MM.1S (cell line): ENCODE measurements at regions not wholly inside any gene's neighbourhood (a gene's known extent, or its start where the extent isn't known, plus 50 kb on each side); places are given as distances from the start of the nearest gene placed in this dataset.

Source experiments
- DNase-seq: peaks from one replicate; pipeline ENCODE4 v3.0.0-alpha.2; 2015
- H2AFZ ChIP-seq: fragments of 300-600 bp; sonication (generic); 2 replicates; pipeline ENCODE4 v1.6.0; 2016; ENCODE audit warnings: antibody characterized with exemption, low read length
- H3F3A ChIP-seq: fragments of 300-600 bp; sonication (generic); 2 replicates; pipeline ENCODE4 v1.6.1; 2016; ENCODE audit warnings: mild to moderate bottlenecking, antibody characterized with exemption, low read length, moderate library complexity, mixed read lengths; ENCODE audit not compliant: insufficient read depth
- H3K27ac ChIP-seq: fragments of 300-600 bp; sonication (generic); 2 replicates; pipeline ENCODE4 v1.5.1; 2016; ENCODE audit warnings: mild to moderate bottlenecking, low read length
- H3K27me3 ChIP-seq: fragments of 300-600 bp; sonication (generic); replicated peaks from 2 replicates; pipeline ENCODE4 v1.6.0; 2016; ENCODE audit warnings: low read length; ENCODE audit not compliant: insufficient read depth
- H3K36me3 ChIP-seq: fragments of 300-600 bp; sonication (generic); replicated peaks from 2 replicates; pipeline ENCODE4 v1.6.1; 2016; ENCODE audit warnings: mild to moderate bottlenecking, low read length, mixed read lengths; ENCODE audit not compliant: insufficient read depth
- H3K4me1 ChIP-seq: fragments of 300-600 bp; sonication (generic); 2 replicates; pipeline ENCODE4 v1.6.1; 2016; ENCODE audit warnings: low read length, mixed read lengths
- H3K4me2 ChIP-seq: fragments of 300-600 bp; sonication (generic); 2 replicates; pipeline ENCODE4 v1.6.0; 2016; ENCODE audit warnings: low read depth, low read length
- H3K4me3 ChIP-seq: fragments of 300-600 bp; sonication (generic); 2 replicates; pipeline ENCODE4 v1.5.1; 2016; ENCODE audit warnings: low read length, mixed read lengths
- H3K79me2 ChIP-seq: fragments of 300-600 bp; sonication (generic); 2 replicates; pipeline ENCODE4 v1.6.1; 2016; ENCODE audit warnings: mixed run types, low read length, mixed read lengths
- H3K9ac ChIP-seq: fragments of 300-600 bp; sonication (generic); 2 replicates; pipeline ENCODE4 v1.6.1; 2016; ENCODE audit warnings: low read length, mixed read lengths
- H3K9me2 ChIP-seq: fragments of 300-600 bp; sonication (generic); replicated peaks from 2 replicates; pipeline ENCODE4 v1.6.1; 2016; ENCODE audit warnings: mild to moderate bottlenecking, low read length, mixed read lengths; ENCODE audit not compliant: insufficient read depth
- H3K9me3 ChIP-seq: fragments of 300-600 bp; sonication (generic); replicated peaks from 2 replicates; pipeline ENCODE4 v1.6.1; 2016; ENCODE audit warnings: mild to moderate bottlenecking, low read length, mixed read lengths; ENCODE audit not compliant: insufficient read depth
- H4K20me1 ChIP-seq: fragments of 300-600 bp; sonication (generic); 2 replicates; pipeline ENCODE4 v1.6.1; 2016; ENCODE audit warnings: mild to moderate bottlenecking, low read length, moderate library complexity, mixed read lengths; ENCODE audit not compliant: insufficient read depth
- EZH2 ChIP-seq: fragments of 300-600 bp; sonication (generic); optimal IDR thresholded peaks from 2 replicates; pipeline ENCODE3; 2017; ENCODE audit warnings: low read depth, mild to moderate bottlenecking, antibody characterized with exemption, low read length, mixed read lengths
- EZH2phosphoT487 ChIP-seq: fragments of 300-600 bp; sonication (generic); IDR thresholded peaks from 2 replicates; pipeline ENCODE4 v1.6.1; 2018; ENCODE audit warnings: antibody characterized with exemption, low read length
- TF ChIP-seq, protein P1 (sequence below): fragments of 300-600 bp; sonication (generic); IDR thresholded peaks from 2 replicates; pipeline ENCODE4 v1.5.1; 2016; ENCODE audit warnings: antibody characterized with exemption, low read length, mixed read lengths

DNA sequence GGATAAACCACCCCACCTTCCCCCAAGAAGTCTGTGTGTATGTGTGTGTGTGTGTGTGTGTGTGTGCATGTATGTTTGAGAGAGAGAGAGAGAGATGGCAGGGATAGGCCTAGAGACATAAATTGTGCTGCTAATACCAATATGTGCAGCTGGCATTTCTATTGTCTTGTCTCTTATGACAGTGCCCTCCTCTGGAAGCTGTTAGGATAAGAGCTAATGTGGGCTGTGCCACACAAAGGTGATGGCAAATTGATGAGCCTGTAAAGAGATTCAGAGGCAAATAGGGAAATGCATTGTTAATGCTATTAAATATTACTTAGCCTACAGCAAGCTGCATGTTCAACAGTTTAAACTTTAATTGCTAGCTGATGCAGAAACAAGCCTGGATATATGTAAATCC, 332.0 kb downstream of the NKX6-1 start:
- no peaks in the 10 kb centered on the region for H4K20me1 ChIP-seq
- H3K9me2 ChIP-seq, result no peaks in the 10 kb centered on the region
- no peaks in the 10 kb centered on the region for H3K9me3 ChIP-seq
- H3K4me2 ChIP-seq, result no peak overlapping the region
- no peaks in the 10 kb centered on the region for H3K79me2 ChIP-seq
- no peak overlapping the region for H3K4me3 ChIP-seq
- no peaks in the 10 kb centered on the region for H3F3A ChIP-seq
- no peaks in the 10 kb centered on the region for H3K4me1 ChIP-seq
- no peak overlapping the region for H3K27ac ChIP-seq
- H3K27me3 ChIP-seq, result no peaks in the 10 kb centered on the region
- DNase-seq, result no peak
- H2AFZ ChIP-seq, result no peak overlapping the region
- TF ChIP-seq EZH2phosphoT487 (no peak), EZH2 (no peak)
- TF ChIP-seq, protein P1, sequence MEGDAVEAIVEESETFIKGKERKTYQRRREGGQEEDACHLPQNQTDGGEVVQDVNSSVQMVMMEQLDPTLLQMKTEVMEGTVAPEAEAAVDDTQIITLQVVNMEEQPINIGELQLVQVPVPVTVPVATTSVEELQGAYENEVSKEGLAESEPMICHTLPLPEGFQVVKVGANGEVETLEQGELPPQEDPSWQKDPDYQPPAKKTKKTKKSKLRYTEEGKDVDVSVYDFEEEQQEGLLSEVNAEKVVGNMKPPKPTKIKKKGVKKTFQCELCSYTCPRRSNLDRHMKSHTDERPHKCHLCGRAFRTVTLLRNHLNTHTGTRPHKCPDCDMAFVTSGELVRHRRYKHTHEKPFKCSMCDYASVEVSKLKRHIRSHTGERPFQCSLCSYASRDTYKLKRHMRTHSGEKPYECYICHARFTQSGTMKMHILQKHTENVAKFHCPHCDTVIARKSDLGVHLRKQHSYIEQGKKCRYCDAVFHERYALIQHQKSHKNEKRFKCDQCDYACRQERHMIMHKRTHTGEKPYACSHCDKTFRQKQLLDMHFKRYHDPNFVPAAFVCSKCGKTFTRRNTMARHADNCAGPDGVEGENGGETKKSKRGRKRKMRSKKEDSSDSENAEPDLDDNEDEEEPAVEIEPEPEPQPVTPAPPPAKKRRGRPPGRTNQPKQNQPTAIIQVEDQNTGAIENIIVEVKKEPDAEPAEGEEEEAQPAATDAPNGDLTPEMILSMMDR, result no peak
- H3K36me3 ChIP-seq, result no peaks in the 10 kb centered on the region
- no peak overlapping the region for H3K9ac ChIP-seq

DNA sequence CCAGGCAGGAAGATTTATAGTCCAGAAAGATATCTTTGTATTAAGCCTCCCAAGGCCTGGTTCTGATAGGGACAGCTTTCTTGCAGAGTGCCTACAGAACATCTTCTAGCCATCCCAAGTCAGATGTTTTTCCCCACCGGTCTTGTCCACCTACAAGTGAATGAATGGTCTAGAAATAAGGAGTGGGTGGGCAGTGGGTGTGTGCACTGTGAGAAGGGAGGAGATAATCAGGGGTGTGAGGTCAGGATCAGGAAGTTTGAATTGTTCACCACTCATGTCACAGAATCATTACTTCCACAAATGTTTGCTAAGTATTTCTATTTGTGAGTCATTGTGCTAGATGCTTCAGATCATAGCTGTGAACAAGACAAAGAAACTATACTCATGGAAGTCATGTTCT, 332.6 kb downstream of the NKX6-1 start:
- Histone ChIP-seq H3K27me3 (no peaks in the 10 kb centered on the region), H3K4me3 (no peak overlapping the region), H3K4me1 (no peaks in the 10 kb centered on the region), H2AFZ (no peak overlapping the region), H3K4me2 (no peak overlapping the region), H3K79me2 (no peaks in the 10 kb centered on the region), H3K27ac (no peak overlapping the region), H4K20me1 (no peaks in the 10 kb centered on the region), H3K9me3 (no peaks in the 10 kb centered on the region), H3K9me2 (no peaks in the 10 kb centered on the region), H3K9ac (no peak overlapping the region), H3F3A (no peaks in the 10 kb centered on the region), H3K36me3 (no peaks in the 10 kb centered on the region)
- no peak for DNase-seq
- TF ChIP-seq EZH2phosphoT487 (no peak), EZH2 (no peak)
- TF ChIP-seq, protein P1, result no peak

DNA sequence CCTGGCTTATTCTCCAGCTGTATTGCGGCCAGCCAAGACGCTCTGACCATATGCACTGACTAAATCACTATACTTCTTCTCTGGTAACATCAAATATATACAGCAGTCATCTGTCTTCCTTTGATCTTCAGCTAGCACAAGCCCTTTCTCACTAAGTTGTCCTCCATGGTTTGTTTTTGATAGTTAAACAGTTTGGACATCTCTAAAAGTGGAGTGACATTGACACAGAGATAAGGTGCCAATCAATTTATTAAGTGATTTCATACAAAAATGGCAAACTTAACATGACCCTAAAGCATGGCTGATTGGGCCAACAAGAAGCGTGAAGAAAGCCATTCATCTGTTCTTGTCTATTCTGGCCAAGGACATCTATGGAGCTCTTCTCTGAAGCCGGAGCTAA, 334.9 kb downstream of the NKX6-1 start:
- Histone ChIP-seq H3K9me3 (no peaks in the 10 kb centered on the region), H3K9me2 (no peaks in the 10 kb centered on the region), H3K9ac (no peak overlapping the region), H3K27ac (no peak overlapping the region), H3K79me2 (no peaks in the 10 kb centered on the region), H3K4me2 (no peak overlapping the region), H3F3A (no peaks in the 10 kb centered on the region), H3K4me1 (no peaks in the 10 kb centered on the region), H3K36me3 (no peaks in the 10 kb centered on the region), H2AFZ (no peak overlapping the region), H4K20me1 (no peaks in the 10 kb centered on the region), H3K27me3 (no peaks in the 10 kb centered on the region), H3K4me3 (no peak overlapping the region)
- no peak for DNase-seq
- TF ChIP-seq EZH2phosphoT487, result no peak
- TF ChIP-seq, protein P1, result no peak
- no peak for TF ChIP-seq EZH2
